GM18873 (cell line): ENCODE measurements at regions not wholly inside any gene's neighbourhood (a gene's known extent, or its start where the extent isn't known, plus 50 kb on each side); places are given as distances from the start of the nearest gene placed in this dataset.
"Not testable (repeated sequence)": the region's sequence is repeated elsewhere in the genome, so short reads cannot be mapped to it uniquely, and the experiment has no call there.

Experiments used
- ATAC-seq: cut with Tn5 transposase; IDR thresholded peaks from one replicate; pipeline ENCODE4 v1.9.1; 2021; ENCODE audit warnings: mild to moderate bottlenecking, moderate library complexity, moderate number of reproducible peaks; ENCODE audit not compliant: unreplicated experiment, low FRiP score

DNA sequence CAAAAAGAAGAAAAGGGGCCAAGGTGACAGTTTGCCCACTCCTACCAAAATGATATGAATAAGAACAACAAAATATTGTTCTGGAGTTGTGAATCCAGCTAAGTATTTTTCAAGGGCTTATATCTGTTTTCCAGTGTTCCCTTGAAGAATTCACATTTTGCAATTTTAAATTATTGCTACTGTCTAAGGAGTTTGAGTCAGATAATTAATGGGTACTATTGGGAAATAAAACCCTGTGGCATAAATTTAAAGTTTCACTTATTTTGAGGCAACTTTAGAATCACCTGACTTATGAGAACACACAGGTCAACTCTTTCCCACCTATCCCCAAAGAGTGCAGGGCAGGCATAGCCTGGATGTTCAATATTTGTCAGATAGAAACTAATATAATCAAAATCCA lies 188.0 kb upstream of the GHR start:
- no peak for ATAC-seq

DNA sequence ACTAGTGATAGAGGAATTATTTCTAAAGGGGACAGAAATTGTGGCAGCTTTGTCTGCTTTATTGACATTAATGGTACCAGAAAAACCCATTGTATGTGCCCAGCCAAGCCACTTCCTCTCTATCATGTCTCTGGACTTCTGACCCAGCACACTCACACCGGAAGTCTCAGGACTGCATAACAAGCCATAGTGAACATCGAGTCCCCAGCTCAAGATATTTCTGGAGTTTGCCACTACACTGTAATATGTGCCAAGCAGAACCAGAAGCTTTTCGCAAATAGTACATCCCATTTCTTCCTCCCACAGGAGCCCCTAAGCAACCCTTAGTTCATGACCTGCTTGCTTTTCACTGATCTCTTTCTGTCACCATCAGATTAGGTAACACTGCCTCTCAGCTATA lies 187.4 kb upstream of the GHR start:
- ATAC-seq = no peak

DNA sequence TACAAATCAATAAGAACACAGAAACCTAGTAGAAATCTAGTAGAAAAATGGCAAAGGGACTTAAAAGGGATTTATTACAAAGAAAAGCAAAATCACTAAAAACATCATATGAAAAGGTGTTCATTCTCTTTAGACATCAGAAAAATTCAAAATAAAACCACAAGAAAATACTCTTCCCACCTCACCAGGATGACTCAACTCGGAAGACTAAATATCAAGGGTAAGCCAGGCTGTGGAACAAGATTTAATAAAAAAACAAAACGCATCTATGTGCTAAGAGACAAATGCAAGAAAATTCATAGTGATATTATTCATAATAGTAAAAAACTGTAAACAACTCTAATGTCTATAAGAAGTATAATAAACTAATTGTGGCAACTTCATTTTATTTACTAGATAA lies 181.6 kb upstream of the GHR start:
- no peak for ATAC-seq

DNA sequence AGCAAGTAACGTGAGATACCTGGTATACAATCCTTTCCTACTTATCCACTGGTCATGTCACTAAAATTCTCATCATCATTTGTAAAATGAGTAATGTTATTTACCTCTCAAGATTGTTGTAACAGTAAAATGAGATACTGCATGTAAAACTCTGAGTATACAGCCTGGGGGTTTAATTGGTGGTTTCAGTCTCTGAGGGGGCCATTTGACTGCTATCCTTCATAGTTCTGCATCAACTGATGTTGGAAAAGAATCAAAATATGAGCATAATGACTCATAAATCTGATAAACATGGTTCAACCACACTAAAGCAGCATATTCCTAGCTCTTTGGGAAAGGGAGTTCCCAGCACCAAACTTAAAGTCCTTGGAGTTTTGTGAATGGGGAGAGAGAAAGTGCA lies 181.0 kb upstream of the GHR start:
- no peak for ATAC-seq

DNA sequence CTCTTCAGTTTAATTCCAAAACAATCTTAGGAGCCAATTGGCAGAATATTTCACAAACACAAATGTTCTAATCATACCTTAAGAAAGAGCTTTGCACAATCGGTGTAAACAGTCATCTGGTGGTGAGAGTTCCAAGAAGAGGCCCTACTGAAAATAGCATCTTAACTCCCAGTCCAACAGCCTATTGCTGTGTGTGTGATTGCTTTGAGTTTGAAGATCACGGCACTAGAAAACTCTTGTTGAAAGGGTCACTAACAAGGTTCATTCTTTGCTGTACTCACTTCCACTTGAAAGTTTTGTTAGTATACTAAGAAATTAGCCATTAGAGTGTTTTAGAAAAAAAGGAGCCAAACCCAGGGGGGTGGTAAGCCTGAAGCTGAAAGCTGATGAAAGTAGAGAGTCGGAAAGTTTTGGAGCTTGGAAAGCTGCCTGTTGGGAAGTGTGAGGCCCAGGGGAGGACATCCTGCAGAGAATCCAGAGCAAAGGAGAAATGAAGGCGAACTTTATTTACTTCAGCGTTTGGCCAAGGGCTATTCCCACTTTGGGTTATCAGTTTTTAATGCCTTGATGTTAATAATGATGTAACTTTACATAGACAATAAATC lies 180.3 kb upstream of the GHR start:
- ATAC-seq = no peak

DNA sequence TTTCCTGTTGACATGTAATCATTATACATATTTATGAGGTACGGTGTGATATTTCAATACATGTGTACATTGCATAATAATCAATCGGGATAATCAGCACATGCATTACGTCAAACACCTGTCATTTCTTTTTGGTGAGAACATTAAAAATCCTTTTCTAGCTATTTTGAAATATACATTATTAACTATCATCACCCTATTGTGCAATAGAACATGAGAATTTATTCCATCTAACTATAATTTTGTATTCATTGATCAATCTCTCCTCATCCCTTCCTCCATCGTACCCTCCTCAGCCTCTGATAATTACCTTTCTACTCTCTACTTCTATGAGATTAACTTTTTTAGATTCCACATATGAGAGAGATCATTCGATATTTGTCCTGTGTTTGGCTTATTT lies 170.9 kb upstream of the GHR start:
- no peak for ATAC-seq

DNA sequence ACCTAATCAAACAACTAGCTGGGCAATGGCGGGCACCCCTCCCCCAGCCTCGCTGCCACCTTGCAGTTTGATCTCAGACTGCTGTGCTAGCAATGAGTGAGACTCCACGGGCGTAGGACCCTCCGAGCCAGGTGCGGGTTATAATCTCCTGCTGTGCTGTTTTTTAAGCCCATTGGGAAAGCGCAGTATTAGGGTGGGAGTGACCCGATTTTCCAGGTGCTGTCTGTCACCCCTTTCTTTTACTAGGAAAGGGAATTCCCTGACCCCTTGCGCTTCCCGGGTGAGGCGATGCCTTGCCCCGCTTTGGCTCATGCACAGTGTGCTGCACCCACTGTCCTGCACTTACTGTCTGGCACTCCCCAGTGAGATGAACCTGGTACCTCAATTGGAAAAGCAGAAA lies 163.3 kb upstream of the GHR start:
- not testable (repeated sequence) for ATAC-seq

DNA sequence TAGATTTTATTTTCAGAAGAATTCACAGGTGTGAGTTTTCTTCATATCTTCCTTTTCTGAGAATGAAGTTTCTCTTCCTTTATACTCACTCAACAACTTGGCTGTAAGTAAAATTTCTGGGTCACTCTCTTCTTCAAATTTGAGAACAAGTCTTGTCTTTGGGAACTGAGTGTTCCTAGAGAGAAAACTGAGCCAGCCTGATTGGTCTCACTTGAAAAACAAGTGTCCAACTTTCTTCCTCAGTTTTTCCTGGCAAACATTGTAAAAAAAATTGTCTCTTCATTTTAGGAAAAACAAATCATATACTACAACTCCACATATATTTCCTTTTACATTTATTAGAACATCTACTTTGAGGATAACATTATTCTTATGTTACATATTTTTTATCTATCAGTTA lies 156.1 kb upstream of the GHR start:
- ATAC-seq = no peak

DNA sequence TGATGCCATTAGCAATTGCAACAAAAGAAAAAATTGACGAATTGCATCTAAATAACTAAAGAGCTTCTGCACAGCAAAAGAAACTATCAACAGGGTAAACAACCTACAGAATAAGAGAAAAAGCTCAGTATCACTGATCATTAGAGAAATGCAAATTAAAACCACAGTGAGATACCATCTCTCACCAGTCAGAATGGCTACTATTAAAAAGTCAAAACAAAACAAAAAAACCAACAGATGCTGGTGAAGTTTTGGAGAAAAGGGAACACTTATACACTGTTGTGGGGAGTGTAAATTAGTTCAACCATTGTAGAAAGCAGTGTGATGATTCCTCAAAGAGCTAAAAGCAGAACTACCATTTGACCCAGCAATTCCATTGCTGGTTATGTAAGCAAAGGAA lies 155.1 kb upstream of the GHR start:
- ATAC-seq = not testable (repeated sequence)

DNA sequence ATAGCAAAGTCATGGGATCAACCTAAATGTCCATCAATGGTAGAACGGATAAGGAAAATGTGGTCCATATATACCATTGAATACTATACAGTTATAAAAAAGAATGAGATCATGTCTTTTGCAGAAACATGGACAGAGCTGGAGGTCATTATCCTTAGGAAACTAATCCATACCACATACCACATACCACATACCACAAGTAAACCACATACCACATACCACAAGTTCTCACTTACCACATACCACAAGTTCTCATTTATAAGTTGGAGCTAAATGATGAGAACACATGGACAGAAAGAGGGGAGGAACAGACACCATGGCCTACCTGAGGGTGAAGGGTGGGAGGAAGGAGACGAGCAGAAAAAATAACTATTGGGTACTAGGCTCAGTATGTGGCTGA lies 154.6 kb upstream of the GHR start:
- ATAC-seq = no peak

DNA sequence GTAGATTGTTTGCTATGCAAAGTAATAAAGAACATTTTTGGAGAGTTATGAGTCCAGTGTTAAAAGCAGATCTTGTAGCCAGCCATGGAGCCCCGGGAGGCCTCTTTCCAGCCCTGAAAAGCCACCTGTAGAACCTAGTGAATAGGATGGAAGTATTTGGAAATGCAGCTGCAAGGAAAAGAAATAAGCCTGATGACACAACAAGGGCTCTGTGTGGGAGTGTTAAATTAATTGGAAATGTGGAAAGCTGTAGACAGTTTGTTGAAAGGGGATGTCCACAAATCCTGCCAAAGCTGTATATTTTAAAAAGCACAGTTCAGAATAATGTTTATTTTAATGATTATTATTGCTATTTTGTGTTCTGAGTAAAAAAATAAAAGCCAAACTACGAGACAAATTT lies 152.5 kb upstream of the GHR start:
- ATAC-seq = no peak

DNA sequence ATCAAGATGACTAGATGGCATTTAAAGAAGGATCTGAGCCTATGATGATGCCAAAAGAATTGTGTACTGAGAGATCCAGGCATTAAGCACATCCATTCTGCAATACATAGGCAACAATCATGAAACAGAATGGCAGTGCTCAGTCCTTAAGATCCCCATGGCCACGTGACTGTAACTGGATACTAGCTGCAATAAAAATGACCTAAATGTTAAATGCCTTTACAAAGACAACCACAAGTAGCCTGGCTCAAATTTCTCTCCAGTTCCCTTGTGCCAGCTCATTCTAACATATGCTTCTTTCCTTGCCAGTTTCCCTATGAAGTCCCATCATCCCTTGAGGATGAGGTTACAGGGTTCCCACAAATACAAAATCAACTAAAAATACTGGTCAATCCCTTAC lies 148.3 kb upstream of the GHR start:
- no peak for ATAC-seq

DNA sequence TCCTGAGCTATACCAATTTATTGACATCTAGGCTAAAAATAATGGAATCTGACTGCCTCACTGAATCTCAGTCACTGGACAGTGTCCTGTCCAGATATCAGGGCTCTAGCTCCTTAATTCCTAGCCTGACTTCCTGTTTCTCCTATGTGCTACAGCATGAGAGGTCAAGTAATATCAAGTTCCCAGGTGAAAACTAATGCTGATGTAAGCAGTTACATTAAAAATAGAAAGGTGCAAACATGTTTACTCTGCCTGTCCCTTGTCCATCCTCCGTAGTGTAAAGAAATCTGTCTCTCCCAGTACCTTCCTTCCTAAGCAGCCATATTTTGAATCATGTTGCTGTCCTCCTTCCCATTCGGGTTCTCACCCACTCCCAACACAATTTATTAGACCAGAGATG lies 145.9 kb upstream of the GHR start:
- no peak for ATAC-seq

DNA sequence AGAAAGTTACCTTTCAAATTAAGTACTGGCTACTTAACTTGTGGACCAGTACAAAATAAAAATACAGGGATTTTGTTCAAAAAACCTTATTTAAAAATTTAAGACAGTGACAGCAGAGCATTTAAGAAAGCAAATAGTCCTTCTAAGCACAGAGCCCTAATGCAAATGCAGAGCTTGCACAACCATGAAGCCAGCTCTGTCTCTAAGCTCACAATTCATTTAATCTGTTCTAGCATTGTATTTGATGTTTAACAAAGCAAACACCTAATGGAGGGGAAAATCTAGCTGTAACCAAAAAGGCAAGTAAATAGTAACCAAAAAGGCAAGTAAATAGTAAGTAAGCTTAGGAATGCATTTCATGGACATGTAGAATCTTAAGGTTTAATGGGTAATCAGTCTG lies 138.7 kb upstream of the GHR start:
- ATAC-seq = no peak

DNA sequence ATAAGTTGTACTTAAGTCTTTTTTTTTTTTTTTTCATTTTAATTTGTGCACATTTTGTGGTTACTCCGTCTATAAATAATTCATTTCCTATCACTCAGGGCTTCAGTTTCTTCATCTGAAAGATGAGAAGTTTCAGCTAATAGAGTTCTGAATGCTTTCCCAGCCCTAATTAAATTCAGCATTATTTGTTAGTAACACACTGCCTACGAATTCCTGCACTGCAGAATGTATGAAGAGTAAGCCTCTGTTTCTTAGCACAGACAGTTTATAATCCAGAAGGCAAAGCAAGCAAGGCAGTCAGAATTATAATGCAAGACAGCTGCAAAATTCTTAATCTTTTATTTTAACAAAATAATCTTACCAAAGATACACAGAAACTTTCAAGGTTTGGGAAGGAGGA lies 138.0 kb upstream of the GHR start:
- no peak for ATAC-seq

DNA sequence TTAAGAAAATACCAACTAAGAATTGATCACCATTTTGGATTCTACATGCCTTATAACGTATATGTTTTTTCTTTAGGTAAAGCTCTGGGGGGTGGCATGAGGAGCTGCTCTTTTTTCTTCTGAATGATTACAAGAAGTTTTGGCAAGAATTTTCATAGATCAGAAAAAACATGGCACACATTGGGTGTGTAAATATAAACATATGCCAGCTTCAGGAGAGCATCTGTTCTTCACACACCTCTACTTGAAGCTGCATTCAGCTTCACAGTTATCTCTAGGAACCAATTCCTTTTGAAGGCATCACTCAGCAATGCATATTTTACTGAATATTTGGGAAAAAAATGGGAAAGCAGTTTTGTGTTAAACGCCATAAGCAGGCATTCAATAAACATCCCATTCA lies 122.7 kb upstream of the GHR start:
- no peak for ATAC-seq

DNA sequence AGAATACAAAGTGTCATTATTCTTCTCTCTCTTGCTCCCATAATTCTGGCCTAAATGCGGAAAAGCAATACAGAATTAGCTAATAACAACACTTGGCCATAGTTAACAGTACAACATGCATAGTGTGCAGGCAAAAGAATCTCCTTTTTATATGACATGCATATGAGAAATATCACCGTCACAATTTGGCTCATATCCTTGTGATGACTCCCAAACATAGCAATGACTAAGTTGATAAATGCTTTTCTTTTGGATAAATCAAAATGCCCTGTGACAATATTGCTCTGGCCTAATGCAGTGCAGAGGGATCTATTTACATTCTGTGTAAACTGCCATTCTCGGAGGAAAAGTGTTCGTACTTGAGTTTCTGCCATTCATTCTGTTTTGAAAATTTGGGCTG lies 121.9 kb upstream of the GHR start:
- ATAC-seq = no peak

DNA sequence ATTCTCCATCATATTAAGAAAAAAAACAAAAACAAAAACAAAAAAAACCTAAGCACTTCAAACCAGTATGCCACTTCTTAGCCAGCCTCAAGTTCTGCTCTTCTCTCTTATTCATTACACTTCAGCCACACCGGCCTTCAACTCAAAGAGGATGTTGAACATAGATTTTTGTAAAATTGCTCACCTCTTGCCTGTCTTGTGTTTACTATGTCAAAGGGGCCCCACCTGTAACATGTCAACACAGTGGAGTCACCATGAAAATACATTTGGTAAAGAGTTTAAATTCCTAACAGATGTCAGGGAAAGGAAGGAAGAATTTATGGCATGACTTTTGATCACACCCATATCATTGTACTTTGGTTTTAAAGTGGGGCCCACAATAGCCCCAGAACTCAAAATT lies 121.1 kb upstream of the GHR start:
- ATAC-seq = no peak

DNA sequence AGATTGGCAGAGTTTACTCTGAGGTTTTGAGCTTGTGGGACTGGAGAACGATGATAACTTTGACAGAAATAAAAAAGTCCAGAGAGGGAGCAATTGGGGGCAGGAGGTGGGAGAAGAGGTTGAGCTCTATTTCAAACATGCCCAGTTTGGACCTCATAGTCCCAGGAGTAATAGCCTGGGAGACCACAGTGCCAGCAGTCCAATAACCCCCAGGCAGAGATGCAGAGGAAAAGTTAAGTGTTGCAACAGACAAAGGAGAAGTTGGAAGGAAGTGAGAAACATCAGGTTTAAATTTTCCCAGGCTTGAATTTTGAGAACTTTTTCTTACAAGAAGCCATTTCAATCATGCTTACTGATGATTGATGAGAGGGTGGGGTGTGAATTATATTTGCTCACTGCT lies 117.0 kb upstream of the GHR start:
- ATAC-seq = no peak

DNA sequence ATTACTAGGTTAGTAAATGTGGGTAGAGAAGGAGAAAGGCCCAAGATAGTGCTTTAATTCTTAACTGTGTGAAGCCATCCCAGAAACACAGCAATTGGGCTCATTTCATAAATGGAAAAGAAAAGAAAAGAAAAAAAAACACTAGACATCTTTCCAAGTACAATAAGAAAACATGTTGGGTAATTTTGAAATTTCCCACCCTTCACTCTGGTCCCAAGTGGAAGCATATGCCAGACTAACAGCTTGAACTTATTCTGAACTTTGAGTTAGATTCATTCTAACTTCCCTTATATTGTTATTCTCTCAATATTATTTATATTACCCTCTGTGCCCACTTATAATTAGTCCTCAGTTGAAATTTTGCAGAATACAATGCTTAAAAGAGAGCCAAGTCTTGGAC lies 113.4 kb upstream of the GHR start:
- no peak for ATAC-seq

DNA sequence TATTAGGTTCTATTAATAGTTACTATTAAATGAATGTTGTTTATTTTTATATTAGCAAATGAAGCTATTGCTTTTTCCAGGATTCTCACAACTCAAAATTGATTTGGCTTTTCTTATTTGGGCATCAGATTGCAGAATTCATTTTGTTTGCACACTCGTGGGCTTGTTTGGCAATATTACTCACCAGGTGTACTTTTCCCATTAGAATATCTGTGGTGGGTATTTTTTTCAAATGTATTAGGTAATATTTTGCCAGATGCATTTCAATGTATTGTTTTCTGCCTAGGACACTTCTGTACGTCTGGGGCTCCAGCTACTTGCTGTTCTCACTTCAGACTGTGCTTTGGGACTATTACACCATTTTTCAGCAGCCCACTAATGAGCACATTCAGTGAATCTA lies 108.0 kb upstream of the GHR start:
- no peak for ATAC-seq

DNA sequence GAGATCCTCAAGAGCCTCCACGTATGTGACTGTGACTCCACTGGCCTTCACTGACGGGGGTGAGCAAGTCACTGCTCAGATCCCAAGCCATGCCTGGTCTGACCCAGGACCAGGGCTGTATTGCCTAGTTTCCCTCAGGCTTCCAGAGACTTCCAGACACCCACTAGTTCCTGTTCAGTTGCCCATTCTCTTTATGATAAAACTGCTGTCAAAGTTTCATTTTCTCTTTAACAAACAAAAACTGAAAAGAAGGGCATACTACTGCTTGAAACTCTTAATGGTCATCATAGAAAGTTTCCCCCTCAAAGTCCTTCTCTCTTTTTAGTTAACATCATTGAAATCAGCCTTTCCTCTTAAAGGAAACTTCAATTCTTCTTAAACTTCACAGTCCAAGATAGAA lies 105.7 kb upstream of the GHR start:
- no peak for ATAC-seq

DNA sequence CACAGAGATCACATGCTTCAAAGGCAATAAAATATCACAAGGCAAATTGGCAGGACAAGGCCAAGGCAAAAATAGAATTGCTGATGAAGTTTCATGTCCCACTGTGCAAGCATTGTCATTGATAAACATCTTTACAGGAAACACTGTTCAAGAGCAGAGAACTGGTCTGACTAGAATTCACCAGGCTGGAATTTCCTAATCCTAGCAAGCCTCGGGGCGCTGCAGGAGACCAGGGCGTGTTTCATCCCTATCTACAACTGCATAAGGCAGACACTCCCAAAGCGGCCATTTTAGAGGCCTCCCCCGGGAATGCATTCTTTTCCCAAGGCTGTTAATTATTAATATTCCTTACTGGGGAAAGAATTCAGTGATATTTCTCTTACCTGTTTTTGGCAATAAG lies 103.7 kb upstream of the GHR start:
- not testable (repeated sequence) for ATAC-seq
